Adrenal gland (tissue), 9 donors: ENCODE measurements at regions not wholly inside any gene's neighbourhood (a gene's known extent, or its start where the extent isn't known, plus 50 kb on each side); places are given as distances from the start of the nearest gene placed in this dataset.

ENCODE experiments used
- DNase-seq, 7 donors: peaks; one replicate each; pipeline ENCODE4 v3.0.0-alpha.2; 2019 to 2020
- H3K27ac ChIP-seq, 5 donors: fragments of 200-600 bp; sonication (generic) in 4 of 5; 1 replicate in 3 of 5; 2 replicates in 2 of 5; pipeline versions ENCODE4 v1.5.1 to v1.8.0; 2016 to 2020; ENCODE audit warnings: mild to moderate bottlenecking in 1 of 5
- H3K27me3 ChIP-seq: fragments of 200-600 bp; 2 replicates; pipeline ENCODE4 v1.8.0; 2021
- H3K36me3 ChIP-seq, 2 donors: fragments of 200-600 bp; replicated peaks in 1 of 2; 1 replicate in 1 of 2; 2 replicates in 1 of 2; pipeline versions ENCODE4 v1.5.1 to v1.8.0; 2018 to 2022
- H3K4me1 ChIP-seq, 2 donors: fragments of 200-600 bp; replicated peaks in 1 of 2; 1 replicate in 1 of 2; 2 replicates in 1 of 2; pipeline versions ENCODE4 v1.5.1 to v1.8.0; 2018 to 2021
- H3K4me3 ChIP-seq, 4 donors: fragments of 200-600 bp; sonication (generic) in 3 of 4; one replicate each; pipeline ENCODE4 v1.5.1; 2016 to 2018
- H3K9me3 ChIP-seq, 3 donors: fragments of 200-600 bp; sonication (generic) in 1 of 3; replicated peaks in 1 of 3; 1 replicate in 2 of 3; 2 replicates in 1 of 3; pipeline versions ENCODE4 v1.5.1 to v1.8.0; 2016 to 2021
- POLR2A ChIP-seq, 2 donors: fragments of 450-650 bp; IDR thresholded peaks; one replicate each; pipeline ENCODE4 v1.6.1; 2017; ENCODE audit warnings: antibody characterized with exemption in 2 of 2, mild to moderate bottlenecking in 2 of 2, moderate library complexity in 1 of 2
- WGBS, 4 donors: extraction: QIAGEN DNeasy Blood & Tissue Kit in 2 of 4; methylation state at CpG; one replicate each; pipeline versions ENCODE4 v1.1.5 to v1.1.7; 2013 to 2017; 5-methylcytosine and 5-hydroxymethylcytosine counted together
- intact Hi-C, 2 donors: fragments of 100-400 bp; cut with DNase I; formaldehyde crosslinking; loops; one replicate each; pipeline versions ENCODE4 v1.14.1 to v1.15.0; 2022 to 2023
- TF ChIP-seq, protein P1 (sequence below), 6 experiments: fragments of 450-650 bp in 4 of 6; fragments of 200-600 bp in 2 of 6; sonication (generic) in 1 of 6; IDR thresholded peaks; 1 replicate in 5 of 6; 2 replicates in 1 of 6; pipeline versions ENCODE4 v1.5.1 to v1.8.0; 2016 to 2021; ENCODE audit warnings: antibody characterized with exemption in 6 of 6, mild to moderate bottlenecking in 2 of 6, moderate library complexity in 1 of 6
- donor health status: healthy with polysubstance abuse.
- donor health status: Bipolar disorder and iron deficiency.
- donor health status: DM: yes; HTN: yes; CAD: no.
- donor health status: DM: no; HTN: no; CAD: no.
- donor health status: DM: no; HTN: no; CAD: no.

DNA sequence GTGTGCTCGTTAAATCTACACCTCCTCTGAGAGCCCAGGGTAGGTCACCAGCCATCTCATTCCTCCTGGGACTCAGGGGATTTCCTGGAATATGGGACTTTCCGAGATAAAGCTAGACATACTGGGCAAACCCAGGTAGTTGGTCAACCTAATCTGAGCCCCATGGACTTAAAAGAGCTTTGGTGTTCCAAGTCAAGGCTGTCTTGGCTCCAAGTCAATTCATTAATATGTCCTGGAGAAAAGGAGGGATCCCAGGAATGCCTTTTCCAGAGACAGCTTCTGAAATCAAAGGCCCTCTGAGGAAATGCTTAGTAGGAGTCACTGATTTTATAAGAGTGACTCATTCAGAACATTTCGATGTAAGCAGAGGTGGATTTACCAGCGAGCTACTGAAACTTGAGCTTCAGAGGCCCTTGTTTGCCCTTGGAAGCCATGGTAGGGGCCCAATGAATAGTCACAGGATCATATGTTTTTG lies 137.3 kb upstream of the UBE2E1 start:
- Histone ChIP-seq H3K27me3 (no peaks in the 10 kb centered on the region), H3K4me3 (no peak overlapping the region), H3K36me3 (no peaks in the 10 kb centered on the region), H3K9me3 (no peaks in the 10 kb centered on the region), H3K27ac (no peak overlapping the region), H3K4me1 (peaks cover 0 to 4% of the 10 kb centered on the region in 2 donors)
- WGBS, 4 donors, result 43 to 51% (median 47%) methylated on average over 4 of the region's 4 CpGs
- peak in 1 of 7 donors; percentile 7 for DNase-seq
- TF ChIP-seq, protein P1, sequence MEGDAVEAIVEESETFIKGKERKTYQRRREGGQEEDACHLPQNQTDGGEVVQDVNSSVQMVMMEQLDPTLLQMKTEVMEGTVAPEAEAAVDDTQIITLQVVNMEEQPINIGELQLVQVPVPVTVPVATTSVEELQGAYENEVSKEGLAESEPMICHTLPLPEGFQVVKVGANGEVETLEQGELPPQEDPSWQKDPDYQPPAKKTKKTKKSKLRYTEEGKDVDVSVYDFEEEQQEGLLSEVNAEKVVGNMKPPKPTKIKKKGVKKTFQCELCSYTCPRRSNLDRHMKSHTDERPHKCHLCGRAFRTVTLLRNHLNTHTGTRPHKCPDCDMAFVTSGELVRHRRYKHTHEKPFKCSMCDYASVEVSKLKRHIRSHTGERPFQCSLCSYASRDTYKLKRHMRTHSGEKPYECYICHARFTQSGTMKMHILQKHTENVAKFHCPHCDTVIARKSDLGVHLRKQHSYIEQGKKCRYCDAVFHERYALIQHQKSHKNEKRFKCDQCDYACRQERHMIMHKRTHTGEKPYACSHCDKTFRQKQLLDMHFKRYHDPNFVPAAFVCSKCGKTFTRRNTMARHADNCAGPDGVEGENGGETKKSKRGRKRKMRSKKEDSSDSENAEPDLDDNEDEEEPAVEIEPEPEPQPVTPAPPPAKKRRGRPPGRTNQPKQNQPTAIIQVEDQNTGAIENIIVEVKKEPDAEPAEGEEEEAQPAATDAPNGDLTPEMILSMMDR (IDR thresholded peaks at IDR 0.05), result no peak
- no peak for TF ChIP-seq POLR2A (IDR thresholded peaks at IDR 0.05)
- intact Hi-C loops, result no loop called here

DNA sequence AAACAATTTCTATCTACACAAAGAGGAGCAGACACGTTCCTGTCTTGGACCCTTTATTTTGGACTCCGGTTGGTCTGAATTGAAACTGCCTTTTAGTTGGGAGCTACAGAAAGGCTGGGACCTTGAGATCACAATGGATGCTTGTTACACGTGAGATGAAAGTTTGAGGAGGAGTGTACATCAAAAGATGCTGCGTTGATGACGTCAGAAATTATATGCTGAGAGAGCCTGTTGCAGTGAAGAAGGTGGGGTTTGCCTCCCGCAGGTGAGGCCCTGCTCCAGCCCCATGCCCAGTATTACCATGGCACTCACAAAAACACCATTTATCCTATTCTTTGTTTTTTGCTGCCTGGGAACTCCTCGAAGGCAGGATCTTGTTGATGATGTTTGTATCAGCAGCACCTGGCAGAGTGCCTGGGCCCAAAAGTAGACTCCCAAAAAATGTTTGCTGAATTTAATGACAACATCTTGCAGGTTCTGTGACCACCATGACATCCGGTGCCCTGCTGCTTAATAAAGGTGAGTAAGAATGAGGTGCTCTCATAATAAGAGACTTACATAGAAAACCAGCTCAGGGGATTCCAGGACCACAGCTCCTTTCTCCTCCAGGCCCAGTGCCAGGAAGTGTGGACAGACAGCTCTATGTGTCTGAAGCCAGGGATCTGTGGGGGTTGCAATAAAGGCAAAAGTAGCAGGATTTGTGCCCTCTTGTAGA lies 136.1 kb upstream of the UBE2E1 start:
- Histone ChIP-seq H3K27ac (no peak overlapping the region), H3K4me3 (no peak overlapping the region), H3K36me3 (no peaks in the 10 kb centered on the region), H3K4me1 (peaks cover 0 to 4% of the 10 kb centered on the region in 2 donors), H3K9me3 (no peaks in the 10 kb centered on the region), H3K27me3 (no peaks in the 10 kb centered on the region)
- no peak for DNase-seq
- WGBS, 4 donors, result 82 to 92% (median 89%) methylated on average over 8 of the region's 8 CpGs
- intact Hi-C loops, result no loop called here
- TF ChIP-seq, protein P1 (IDR thresholded peaks at IDR 0.05), result no peak
- TF ChIP-seq POLR2A (IDR thresholded peaks at IDR 0.05), result no peak

DNA sequence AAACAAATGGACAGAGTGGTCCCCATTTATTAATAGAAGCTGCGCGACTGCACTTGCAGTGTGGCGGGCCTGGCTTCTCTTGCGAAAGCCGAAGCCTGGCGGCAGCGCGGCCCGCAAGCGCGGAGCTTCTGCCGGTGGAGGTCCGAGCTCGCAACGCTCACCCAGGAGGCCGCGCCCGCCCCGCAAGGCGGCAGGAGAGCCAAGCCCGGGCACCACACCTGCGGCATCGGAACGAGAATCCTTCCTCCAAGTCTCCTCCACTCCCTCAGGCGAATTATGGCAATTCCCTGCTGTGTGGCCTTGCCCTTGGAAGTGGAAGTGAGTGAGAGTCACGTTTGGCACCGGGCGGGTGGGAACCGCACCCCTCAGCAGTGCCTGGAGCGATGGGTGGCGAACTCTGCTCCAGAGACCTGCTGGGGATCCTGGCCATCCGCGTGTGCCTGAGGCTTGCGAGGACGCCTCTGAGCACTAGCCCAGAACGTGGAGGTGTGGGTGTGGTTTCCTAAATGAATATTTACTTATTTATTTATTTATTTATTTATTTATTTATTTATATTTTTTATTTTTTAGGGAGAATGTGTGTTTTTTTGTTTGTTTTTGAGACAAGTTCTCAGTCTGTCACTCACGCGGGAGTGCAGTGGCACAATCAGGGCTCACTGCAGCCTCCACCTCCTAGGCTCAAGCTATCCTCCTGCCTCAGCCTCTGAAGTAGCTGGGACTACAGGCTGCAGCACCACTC lies 133.7 kb upstream of the UBE2E1 start:
- TF ChIP-seq, protein P1 (IDR thresholded peaks at IDR 0.05), result no peak
- Histone ChIP-seq H3K36me3 (no peaks in the 10 kb centered on the region), H3K9me3 (no peaks in the 10 kb centered on the region), H3K4me1 (peaks cover 0 to 4% of the 10 kb centered on the region in 2 donors), H3K27me3 (no peaks in the 10 kb centered on the region), H3K27ac (no peak overlapping the region), H3K4me3 (peak overlapping the region in 2 of 4 donors; percentile 19 to 53)
- WGBS, 4 donors, result 26 to 47% (median 29%) methylated on average over 17 to 38 of the region's 38 CpGs
- intact Hi-C loops, result no loop called here
- DNase-seq, result peak in 3 of 7 donors; percentile 10 to 29 (median 27)

DNA sequence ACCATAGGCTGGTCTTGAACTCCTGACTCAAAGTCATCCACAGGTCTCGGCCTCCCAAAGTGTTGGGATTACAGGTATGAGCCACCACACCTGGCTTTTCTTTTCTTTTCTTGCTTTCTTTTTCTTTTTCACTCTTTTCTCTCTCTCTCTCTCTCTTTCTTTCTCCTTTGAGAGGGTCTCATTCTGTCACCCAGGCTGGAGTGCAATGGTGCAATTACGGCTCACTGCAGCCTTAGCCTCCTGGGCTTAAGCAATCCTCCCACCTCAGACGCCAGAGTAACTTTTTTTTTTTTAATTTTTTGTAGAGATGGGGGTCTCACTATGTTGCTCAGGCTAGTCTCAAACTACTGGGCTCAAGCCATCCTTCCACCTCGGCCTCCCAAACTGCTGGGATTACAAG lies 133.1 kb upstream of the UBE2E1 start:
- H3K9me3 ChIP-seq, result no peaks in the 10 kb centered on the region
- peaks cover 0 to 4% of the 10 kb centered on the region in 2 donors for H3K4me1 ChIP-seq
- H3K27me3 ChIP-seq, result no peaks in the 10 kb centered on the region
- WGBS, 4 donors, result 88 to 93% (median 91%) methylated on average over 4 of the region's 4 CpGs
- no peaks in the 10 kb centered on the region for H3K36me3 ChIP-seq
- intact Hi-C loops, result no loop called here
- H3K4me3 ChIP-seq, result no peak overlapping the region
- no peak overlapping the region for H3K27ac ChIP-seq
- TF ChIP-seq, protein P1 (IDR thresholded peaks at IDR 0.05), result no peak
- no peak for TF ChIP-seq POLR2A (IDR thresholded peaks at IDR 0.05)
- DNase-seq, result no peak
